Adipocyte (in vitro differentiated cells): ENCODE measurements at regions not wholly inside any gene's neighbourhood (a gene's known extent, or its start where the extent isn't known, plus 50 kb on each side); places are given as distances from the start of the nearest gene placed in this dataset.
"Not testable (repeated sequence)": the region's sequence is repeated elsewhere in the genome, so short reads cannot be mapped to it uniquely, and the experiment has no call there.

Source experiments
- DNase-seq: peaks from one replicate; pipeline ENCODE4 v3.0.0-alpha.2; 2015; ENCODE audit warnings: low read depth
- H3K27me3 ChIP-seq: replicated peaks from 2 replicates; pipeline ENCODE4 v1.7.0; 2013; ENCODE audit warnings: mild to moderate bottlenecking, low read length, moderate library complexity; ENCODE audit not compliant: control insufficient read depth, insufficient read depth
- H3K36me3 ChIP-seq: 2 replicates; pipeline ENCODE4 v1.7.0; 2013; ENCODE audit warnings: low read length, mild to moderate bottlenecking, moderate library complexity; ENCODE audit not compliant: control insufficient read depth, insufficient read depth, severe bottlenecking
- H3K4me1 ChIP-seq: 2 replicates; pipeline ENCODE4 v1.7.0; 2013; ENCODE audit warnings: mild to moderate bottlenecking, low read length, moderate library complexity; ENCODE audit not compliant: control insufficient read depth, insufficient read depth
- H3K4me3 ChIP-seq: 2 replicates; pipeline ENCODE4 v1.7.0; 2013; ENCODE audit warnings: mild to moderate bottlenecking, low read length, moderate library complexity
- H3K9ac ChIP-seq: 2 replicates; pipeline ENCODE4 v1.7.0; 2013; ENCODE audit warnings: mild to moderate bottlenecking, low read length, moderate library complexity
- H3K9me3 ChIP-seq: 2 replicates; pipeline ENCODE4 v1.7.0; 2013; ENCODE audit warnings: mild to moderate bottlenecking, low read length, moderate library complexity; ENCODE audit not compliant: control insufficient read depth

GRCh38 chr19:13684021-13684420 is 80.3 kb upstream of the MRI1 start:
- H3K4me3 ChIP-seq = no peak overlapping the region
- H3K4me1 ChIP-seq = peaks cover 6% of the 10 kb centered on the region
- H3K9ac ChIP-seq = no peak overlapping the region
- DNase-seq = no peak
- H3K27me3 ChIP-seq = no peaks in the 10 kb centered on the region
- no peaks in the 10 kb centered on the region for H3K36me3 ChIP-seq
- H3K9me3 ChIP-seq = peaks cover 20% of the 10 kb centered on the region

- Histone ChIP-seq H3K36me3 (no peaks in the 10 kb centered on the region), H3K27me3 (no peaks in the 10 kb centered on the region), H3K9ac (no peak overlapping the region), H3K4me1 (peaks cover 6% of the 10 kb centered on the region), H3K4me3 (peak overlapping the region; percentile 24), H3K9me3 (peaks cover 21% of the 10 kb centered on the region)
- no peak for DNase-seq
Measured at GRCh38 chr19:13681509-13681908, 82.8 kb upstream of the MRI1 start.

GRCh38 chr19:13680708-13681360 is 83.5 kb upstream of the MRI1 start:
- H3K27me3 ChIP-seq, DNase-seq, H3K36me3 ChIP-seq, H3K4me1 ChIP-seq, H3K9ac ChIP-seq, H3K4me3 ChIP-seq: not testable (repeated sequence)
- H3K9me3 ChIP-seq = peaks cover 21% of the 10 kb centered on the region

GRCh38 chr19:13676967-13677366 is 87.4 kb upstream of the MRI1 start:
- H3K27me3 ChIP-seq, DNase-seq, H3K4me1 ChIP-seq, H3K9ac ChIP-seq, H3K36me3 ChIP-seq, H3K4me3 ChIP-seq: not testable (repeated sequence)
- H3K9me3 ChIP-seq = peaks cover 24% of the 10 kb centered on the region

- DNase-seq, H3K9me3 ChIP-seq, H3K27me3 ChIP-seq, H3K4me1 ChIP-seq, H3K36me3 ChIP-seq, H3K9ac ChIP-seq, H3K4me3 ChIP-seq: not testable (repeated sequence)
Measured at GRCh38 chr19:13672480-13673175, 91.7 kb upstream of the MRI1 start.

GRCh38 chr19:13670846-13671245 is 93.5 kb upstream of the MRI1 start:
- Histone ChIP-seq H3K9ac (no peak overlapping the region), H3K27me3 (no peaks in the 10 kb centered on the region), H3K4me1 (no peaks in the 10 kb centered on the region), H3K4me3 (no peak overlapping the region), H3K9me3 (peaks cover 3% of the 10 kb centered on the region), H3K36me3 (no peaks in the 10 kb centered on the region)
- DNase-seq = peak; percentile 16

GRCh38 chr19:13669780-13670355 is 94.5 kb upstream of the MRI1 start:
- Histone ChIP-seq H3K27me3 (no peaks in the 10 kb centered on the region), H3K4me3 (no peak overlapping the region), H3K4me1 (no peaks in the 10 kb centered on the region), H3K9ac (no peak overlapping the region), H3K36me3 (no peaks in the 10 kb centered on the region), H3K9me3 (peaks cover 3% of the 10 kb centered on the region)
- DNase-seq = no peak

- Histone ChIP-seq H3K9ac (no peak overlapping the region), H3K36me3 (no peaks in the 10 kb centered on the region), H3K9me3 (peaks cover 3% of the 10 kb centered on the region), H3K4me1 (no peaks in the 10 kb centered on the region), H3K4me3 (no peak overlapping the region), H3K27me3 (no peaks in the 10 kb centered on the region)
- no peak for DNase-seq
Measured at GRCh38 chr19:13668964-13669363, 95.4 kb upstream of the MRI1 start.

GRCh38 chr19:13666165-13666564 is 98.2 kb upstream of the MRI1 start:
- Histone ChIP-seq H3K4me3 (no peak overlapping the region), H3K27me3 (no peaks in the 10 kb centered on the region), H3K9me3 (no peaks in the 10 kb centered on the region), H3K36me3 (no peaks in the 10 kb centered on the region), H3K4me1 (no peaks in the 10 kb centered on the region), H3K9ac (no peak overlapping the region)
- no peak for DNase-seq

- Histone ChIP-seq H3K4me3 (no peak overlapping the region), H3K36me3 (no peaks in the 10 kb centered on the region), H3K27me3 (no peaks in the 10 kb centered on the region), H3K9me3 (no peaks in the 10 kb centered on the region), H3K9ac (no peak overlapping the region), H3K4me1 (no peaks in the 10 kb centered on the region)
- DNase-seq = no peak
Measured at GRCh38 chr19:13665125-13665905, 99.0 kb upstream of the MRI1 start.
